Endothelial cell of umbilical vein (primary cell): ENCODE measurements at regions not wholly inside any gene's neighbourhood (a gene's known extent, or its start where the extent isn't known, plus 50 kb on each side); places are given as distances from the start of the nearest gene placed in this dataset.
"Not testable (repeated sequence)": the region's sequence is repeated elsewhere in the genome, so short reads cannot be mapped to it uniquely, and the experiment has no call there.

ENCODE experiments used
- BruUV-seq: library from RNA; stranded (reverse); fragments of 400-500 nt; replicated peaks from 2 replicates; lab custom pipeline; 2021; lab: Mats Ljungman, UMichigan
- CTCF ChIA-PET: fragments of 300-600, 350-600 bp; sonication (Branson Sonifier 250); formaldehyde crosslinking; loops from one replicate; lab custom pipeline; 2021; ENCODE audit warnings: antibody characterized with exemption, inconsistent platforms; lab: Charles Lee
- POLR2A ChIA-PET: fragments of 300-600, 350-600 bp; sonication (Branson Sonifier 250); formaldehyde crosslinking; loops from one replicate; lab custom pipeline; 2021; ENCODE audit warnings: antibody characterized with exemption, inconsistent platforms; lab: Charles Lee
- DNase-seq: peaks from one replicate; pipeline ENCODE4 v3.0.0-alpha.2; 2011; ENCODE audit warnings: low read depth, low spot score
- FAIRE-seq: peaks from 2 replicates; lab custom pipeline; 2011; peaks lifted over from hg19 to GRCh38; lab: Jason Lieb, UNC
- H2AFZ ChIP-seq: 2 replicates; pipeline ENCODE4 v1.6.0; 2012; ENCODE audit warnings: low read depth, low read length, control low read depth, inconsistent platforms
- H3K27ac ChIP-seq: 2 replicates; pipeline ENCODE4 v1.5.1; 2011; ENCODE audit warnings: low read depth, mild to moderate bottlenecking, control low read depth, low read length, moderate library complexity; ENCODE audit not compliant: insufficient read depth
- H3K27me3 ChIP-seq, 2 experiments: 2 replicates each; pipeline versions ENCODE4 v1.6.0 to v1.6.1; 2011; ENCODE audit warnings: low read length in 2 of 2, mixed read lengths in 1 of 2; ENCODE audit not compliant: control insufficient read depth in 2 of 2, insufficient read depth in 2 of 2
- H3K36me3 ChIP-seq, 2 experiments: 2 replicates in 1 of 2; 3 replicates in 1 of 2; pipeline ENCODE4 v1.5.1; 2011; ENCODE audit warnings: low read length in 2 of 2, mild to moderate bottlenecking in 1 of 2, moderate library complexity in 1 of 2; ENCODE audit not compliant: control insufficient read depth in 2 of 2, insufficient read depth in 2 of 2; ENCODE audit errors: extremely low read depth in 1 of 2
- H3K4me1 ChIP-seq: 3 replicates; pipeline ENCODE4 v1.5.1; 2011; ENCODE audit warnings: mild to moderate bottlenecking, low read length; ENCODE audit not compliant: control insufficient read depth, insufficient read depth; ENCODE audit errors: extremely low read depth
- H3K4me2 ChIP-seq: 2 replicates; pipeline ENCODE4 v1.6.1; 2011; ENCODE audit warnings: low read length, control low read depth, mixed read lengths; ENCODE audit not compliant: insufficient read depth
- H3K4me3 ChIP-seq, 3 experiments: fragments of 200-600 bp in 1 of 3; sonication (generic), shearing (Covaris generic) in 1 of 3; replicated peaks in 1 of 3; 2 replicates each; pipeline ENCODE4 v1.5.1; 2011 to 2016; ENCODE audit warnings: control low read depth in 3 of 3, low read length in 3 of 3, mild to moderate bottlenecking in 2 of 3, inconsistent platforms in 1 of 3, low read depth in 1 of 3, moderate library complexity in 1 of 3; ENCODE audit not compliant: insufficient read depth in 1 of 3
- H3K79me2 ChIP-seq: 2 replicates; pipeline ENCODE4 v1.6.0; 2012; ENCODE audit warnings: low read length, inconsistent platforms; ENCODE audit not compliant: control insufficient read depth, insufficient read depth
- H3K9ac ChIP-seq: replicated peaks from 2 replicates; pipeline ENCODE3; 2011; ENCODE audit warnings: low read length, control low read depth; ENCODE audit not compliant: insufficient read depth; ENCODE audit errors: extremely low read depth
- H3K9me1 ChIP-seq: replicated peaks from 3 replicates; pipeline ENCODE4 v1.6.0; 2011; ENCODE audit warnings: mild to moderate bottlenecking, low read length; ENCODE audit not compliant: control insufficient read depth, insufficient read depth; ENCODE audit errors: extremely low read depth
- H3K9me3 ChIP-seq: replicated peaks from 2 replicates; pipeline ENCODE4 v1.5.1; 2012; ENCODE audit warnings: low read length, inconsistent platforms; ENCODE audit not compliant: control insufficient read depth, insufficient read depth
- H4K20me1 ChIP-seq: replicated peaks from 2 replicates; pipeline ENCODE3; 2011; ENCODE audit warnings: mild to moderate bottlenecking, low read length; ENCODE audit not compliant: control insufficient read depth, insufficient read depth; ENCODE audit errors: extremely low read depth
- dilution Hi-C: fragments of 300-500 bp; cut with MboI; formaldehyde crosslinking; loops from one replicate; pipeline ENCODE4 v1.15.0; 2019; ENCODE audit warnings: low sequenced_read_pairs; ENCODE audit not compliant: extremely low pct_ligation_motif_present
- intact Hi-C: fragments of 100-400 bp; cut with micrococcal nuclease; formaldehyde crosslinking; loops from one replicate; pipeline ENCODE4 v1.10.0; 2022

GRCh38 chr4:118433612-118434375 lies 81.0 kb upstream of the PRSS12 start:
- H4K20me1 ChIP-seq, H3K36me3 ChIP-seq, H3K9me1 ChIP-seq, FAIRE-seq, dilution Hi-C loops, POLR2A ChIA-PET, intact Hi-C loops, H3K9ac ChIP-seq, DNase-seq, H3K79me2 ChIP-seq, H3K27me3 ChIP-seq, CTCF ChIA-PET, H3K9me3 ChIP-seq, H3K4me1 ChIP-seq, H3K4me3 ChIP-seq, H2AFZ ChIP-seq, BruUV-seq, H3K4me2 ChIP-seq, H3K27ac ChIP-seq: not testable (repeated sequence)

GRCh38 chr4:118435415-118435814 lies 82.6 kb upstream of the PRSS12 start:
- H3K4me3 ChIP-seq, FAIRE-seq, H3K9me1 ChIP-seq, H3K79me2 ChIP-seq, BruUV-seq, H4K20me1 ChIP-seq, H3K27me3 ChIP-seq, H3K9ac ChIP-seq, H3K9me3 ChIP-seq, intact Hi-C loops, DNase-seq, H2AFZ ChIP-seq, H3K36me3 ChIP-seq, H3K4me2 ChIP-seq, dilution Hi-C loops, CTCF ChIA-PET, H3K4me1 ChIP-seq, H3K27ac ChIP-seq, POLR2A ChIA-PET: not testable (repeated sequence)

- H2AFZ ChIP-seq, H4K20me1 ChIP-seq, POLR2A ChIA-PET, H3K4me2 ChIP-seq, H3K36me3 ChIP-seq, H3K27me3 ChIP-seq, H3K4me1 ChIP-seq, DNase-seq, FAIRE-seq, H3K4me3 ChIP-seq, dilution Hi-C loops, H3K9ac ChIP-seq, H3K9me1 ChIP-seq, BruUV-seq, CTCF ChIA-PET, H3K27ac ChIP-seq, H3K9me3 ChIP-seq, intact Hi-C loops, H3K79me2 ChIP-seq: not testable (repeated sequence)
These were observed 89.5 kb upstream of the PRSS12 start for GRCh38 chr4:118442115-118442837.

- H3K4me1 ChIP-seq, H2AFZ ChIP-seq, H3K79me2 ChIP-seq, H3K36me3 ChIP-seq, FAIRE-seq, H3K27ac ChIP-seq, H3K4me3 ChIP-seq, intact Hi-C loops, H4K20me1 ChIP-seq, DNase-seq, POLR2A ChIA-PET, BruUV-seq, H3K27me3 ChIP-seq, H3K4me2 ChIP-seq, dilution Hi-C loops, H3K9ac ChIP-seq, H3K9me1 ChIP-seq, H3K9me3 ChIP-seq, CTCF ChIA-PET: not testable (repeated sequence)
These were observed 94.6 kb upstream of the PRSS12 start for GRCh38 chr4:118447397-118447796.
